Kasumi-1 (cell line): ENCODE measurements at regions not wholly inside any gene's neighbourhood (a gene's known extent, or its start where the extent isn't known, plus 50 kb on each side); places are given as distances from the start of the nearest gene placed in this dataset.

Experiments used
- DNase-seq, 2 experiments: peaks; one replicate each; lab custom pipeline; 2025; lab: John Stamatoyannopoulos, UW

DNA sequence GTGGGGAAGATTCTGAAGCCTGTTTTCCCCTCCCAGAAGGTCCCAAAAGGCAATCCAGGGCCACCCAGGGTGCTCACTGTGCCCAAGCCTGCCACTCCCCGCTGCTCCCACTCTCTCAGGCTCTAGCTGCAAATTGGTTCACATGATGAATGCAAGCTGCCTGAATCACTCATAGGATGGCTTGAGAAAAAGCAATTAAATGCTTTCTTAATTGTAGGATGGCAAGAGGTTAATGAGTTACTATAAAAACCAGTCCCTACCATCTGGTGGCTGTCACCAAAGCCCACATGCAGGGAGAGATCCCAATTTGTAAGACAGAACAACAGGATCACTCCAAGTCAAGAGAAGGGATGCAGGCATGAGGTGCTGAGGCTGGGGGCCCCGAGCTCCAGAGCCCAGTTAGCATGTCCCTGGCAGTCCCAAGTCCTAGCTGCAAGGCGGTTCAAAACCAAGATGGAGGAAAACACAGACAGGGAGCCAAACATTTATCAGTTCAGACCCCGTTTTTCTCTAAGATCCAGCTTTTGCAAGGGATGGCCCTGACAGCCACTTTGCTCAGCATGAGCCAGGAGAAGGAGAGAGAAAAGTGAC is 207.1 kb downstream of the UACA start:
- no peak for DNase-seq

- no peak for DNase-seq
Measured at GRCh38 chr15:70555713-70556112, 207.6 kb downstream of the UACA start.

DNA sequence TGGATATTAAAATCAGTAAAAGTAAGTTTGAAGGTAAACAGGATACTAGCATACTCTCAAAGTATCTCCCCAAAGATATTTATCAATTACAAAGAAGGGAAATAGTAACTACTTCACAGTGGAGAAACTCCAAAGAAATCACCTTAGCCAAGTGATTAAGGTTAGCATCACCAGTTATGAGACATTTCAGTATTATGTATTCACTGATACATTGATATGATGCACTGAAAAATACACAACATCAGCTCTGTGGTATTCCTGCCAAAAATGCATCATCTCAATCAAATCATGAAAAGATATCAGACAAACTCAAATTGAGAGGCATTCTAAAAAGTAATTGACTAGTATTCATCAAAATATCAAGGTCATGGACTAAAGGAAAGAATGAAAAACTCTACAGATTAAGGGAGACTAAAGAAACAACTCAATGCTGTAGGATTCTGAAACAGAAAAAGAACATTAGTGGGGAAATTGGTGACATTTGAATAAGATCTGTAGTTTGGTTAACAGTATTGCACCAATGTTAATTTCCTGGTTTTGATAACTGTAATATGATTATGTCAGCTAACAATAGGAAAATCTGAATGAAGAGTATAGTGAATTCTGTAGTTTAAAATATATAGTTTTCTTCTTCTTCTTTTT is 215.4 kb downstream of the UACA start:
- no peak for DNase-seq

GRCh38 chr15:70545526-70545925 is 217.8 kb downstream of the UACA start:
- no peak for DNase-seq

GRCh38 chr15:70541511-70541910 is 221.8 kb downstream of the UACA start:
- no peak for DNase-seq

- no peak for DNase-seq
Measured at GRCh38 chr15:70539912-70540530, 223.3 kb downstream of the UACA start.

- DNase-seq = no peak
Measured at GRCh38 chr15:70539409-70539808, 223.9 kb downstream of the UACA start.

GRCh38 chr15:70538278-70538677 is 225.1 kb downstream of the UACA start:
- DNase-seq = no peak

- DNase-seq = no peak
Measured at GRCh38 chr15:70535955-70536338, 227.4 kb downstream of the UACA start.

GRCh38 chr15:70535071-70535954 is 228.0 kb downstream of the UACA start:
- DNase-seq = peak; percentile 98 to 99

DNA sequence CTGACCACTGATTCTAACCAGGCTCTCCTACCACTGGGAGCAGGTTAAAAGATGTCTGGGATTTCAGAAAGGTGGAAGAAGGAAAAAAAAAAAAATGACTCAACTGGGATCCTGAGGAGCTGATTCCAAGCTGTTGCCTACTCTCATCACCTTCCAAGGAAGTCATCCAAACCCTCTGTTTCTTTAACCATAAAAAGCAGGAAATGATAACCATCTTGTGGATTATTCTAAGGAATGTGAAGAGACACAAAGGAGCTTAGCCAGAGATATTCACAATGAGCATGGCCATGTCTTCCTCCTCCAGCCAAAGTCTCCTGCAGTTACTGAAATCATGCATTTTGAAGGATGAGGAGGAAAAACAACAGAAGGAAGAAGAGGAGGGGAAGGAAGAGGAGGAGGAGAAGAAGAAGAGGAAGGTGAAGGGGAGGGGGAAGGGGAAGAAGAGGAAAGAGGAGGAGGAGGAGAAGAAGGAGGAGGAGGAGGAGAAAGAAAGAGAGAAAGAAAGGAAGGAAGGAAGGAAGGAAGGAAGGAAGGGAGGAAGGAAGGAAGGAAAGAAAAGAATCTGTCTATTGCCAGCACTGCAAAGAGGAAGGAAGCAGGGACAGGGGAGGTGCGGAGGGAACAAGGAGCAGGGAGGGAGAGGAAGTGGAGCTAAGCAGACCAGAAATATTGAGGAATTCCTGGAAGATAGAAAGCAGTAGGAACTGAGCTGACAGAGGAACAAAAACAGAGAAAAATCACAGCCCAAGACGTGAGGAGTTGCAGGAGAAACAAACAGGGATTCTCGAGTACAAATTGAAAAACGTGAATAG is 229.2 kb downstream of the UACA start:
- DNase-seq = no peak

GRCh38 chr15:70532531-70533186 is 230.7 kb downstream of the UACA start:
- DNase-seq = no peak

GRCh38 chr15:70531576-70531975 is 231.8 kb downstream of the UACA start:
- DNase-seq = no peak

DNA sequence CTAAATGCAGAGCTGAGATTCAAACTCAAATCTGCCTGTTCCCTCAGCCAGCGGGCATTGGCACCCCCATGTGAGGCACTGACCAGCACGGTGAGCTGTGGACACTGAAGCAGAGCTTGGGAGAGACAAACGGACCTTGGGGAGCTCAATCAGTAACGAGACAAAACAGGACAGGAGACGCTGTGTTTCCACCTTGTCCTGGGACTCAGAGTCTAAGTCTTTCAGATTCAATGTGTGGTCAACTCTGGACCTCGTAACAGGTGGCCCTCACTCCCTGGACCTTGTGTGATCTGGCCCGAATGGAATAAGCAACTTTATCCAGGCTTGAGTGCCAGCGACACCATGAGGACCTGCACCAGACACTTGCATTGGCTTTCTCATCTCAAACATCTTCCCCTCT is 232.5 kb downstream of the UACA start:
- no peak for DNase-seq

- DNase-seq = no peak
Measured at GRCh38 chr15:70530503-70530902, 232.9 kb downstream of the UACA start.

DNA sequence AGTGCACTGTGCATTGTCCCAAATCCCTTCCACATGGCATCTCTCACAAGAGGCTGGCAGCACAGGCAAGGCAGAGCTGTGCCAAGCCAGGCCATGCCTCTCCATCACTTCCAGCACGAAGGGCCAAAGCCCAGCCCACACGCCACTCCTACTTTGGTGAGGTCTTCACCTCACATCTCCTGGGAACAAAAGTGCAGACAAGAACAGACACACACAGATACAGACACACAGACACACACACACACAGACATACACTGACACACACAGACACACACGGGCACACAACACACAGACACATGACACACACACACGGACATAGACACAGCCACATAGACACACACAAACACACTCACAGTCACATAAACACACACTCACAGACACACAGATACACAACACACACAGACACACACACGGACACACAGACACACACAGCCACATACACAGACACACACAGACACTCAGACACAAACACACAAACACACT is 233.3 kb downstream of the UACA start:
- DNase-seq = no peak

GRCh38 chr15:70528816-70529215 is 234.5 kb downstream of the UACA start:
- DNase-seq = no peak

GRCh38 chr15:70528270-70528706 is 235.1 kb downstream of the UACA start:
- peak; percentile 92 for DNase-seq

DNA sequence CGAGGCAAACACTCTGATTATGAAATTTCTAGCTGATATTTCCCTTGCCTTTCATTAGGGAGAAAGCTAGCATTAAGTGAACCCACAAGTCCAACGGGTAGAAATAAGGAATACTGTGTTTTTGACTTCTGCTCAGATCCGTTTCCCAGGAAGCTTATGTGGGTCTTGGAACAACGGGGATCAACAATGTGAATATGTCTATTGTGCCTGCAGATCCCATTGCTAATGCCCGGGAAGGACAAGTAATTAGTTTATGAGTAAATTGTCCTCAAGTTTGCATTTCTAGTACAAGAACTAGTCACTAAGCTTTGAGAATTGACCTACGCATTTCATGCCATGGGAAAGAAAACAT is 236.4 kb downstream of the UACA start:
- no peak for DNase-seq

GRCh38 chr15:70526221-70526973 is 237.0 kb downstream of the UACA start:
- no peak for DNase-seq
